ENCODE measurements at regions not wholly inside any gene's neighbourhood (a gene's known extent, or its start where the extent isn't known, plus 50 kb on each side); places are given as distances from the start of the nearest gene placed in this dataset.

- H3K27ac Mint-ChIP-seq = no peak overlapping the region
- ATAC-seq (no peak), DNase-seq (no peak)
- Histone ChIP-seq H3K36me3 (ENCODE audit: control insufficient read depth, insufficient read depth, low read length) (no peaks in the 10 kb centered on the region), H3K27ac (ENCODE audit: low read length) (no peak overlapping the region), H3K27me3 (ENCODE audit: control insufficient read depth, insufficient read depth, low read length) (no peaks in the 10 kb centered on the region), H3K4me3 (ENCODE audit: low read length) (no peak overlapping the region), H3K9me3 (ENCODE audit: control insufficient read depth, insufficient read depth, low read length) (no peaks in the 10 kb centered on the region), H3K4me1 (ENCODE audit: control insufficient read depth, insufficient read depth, low read length) (no peaks in the 10 kb centered on the region)
- H3K4me3 Mint-ChIP-seq = no peak overlapping the region
- H3K27me3 Mint-ChIP-seq (ENCODE audit: low read depth in 2 of 2) = peaks cover 14 to 36% of the 10 kb centered on the region in 2 donors
- H3K9me3 Mint-ChIP-seq = no peaks in the 10 kb centered on the region
- TF ChIP-seq, protein P1, sequence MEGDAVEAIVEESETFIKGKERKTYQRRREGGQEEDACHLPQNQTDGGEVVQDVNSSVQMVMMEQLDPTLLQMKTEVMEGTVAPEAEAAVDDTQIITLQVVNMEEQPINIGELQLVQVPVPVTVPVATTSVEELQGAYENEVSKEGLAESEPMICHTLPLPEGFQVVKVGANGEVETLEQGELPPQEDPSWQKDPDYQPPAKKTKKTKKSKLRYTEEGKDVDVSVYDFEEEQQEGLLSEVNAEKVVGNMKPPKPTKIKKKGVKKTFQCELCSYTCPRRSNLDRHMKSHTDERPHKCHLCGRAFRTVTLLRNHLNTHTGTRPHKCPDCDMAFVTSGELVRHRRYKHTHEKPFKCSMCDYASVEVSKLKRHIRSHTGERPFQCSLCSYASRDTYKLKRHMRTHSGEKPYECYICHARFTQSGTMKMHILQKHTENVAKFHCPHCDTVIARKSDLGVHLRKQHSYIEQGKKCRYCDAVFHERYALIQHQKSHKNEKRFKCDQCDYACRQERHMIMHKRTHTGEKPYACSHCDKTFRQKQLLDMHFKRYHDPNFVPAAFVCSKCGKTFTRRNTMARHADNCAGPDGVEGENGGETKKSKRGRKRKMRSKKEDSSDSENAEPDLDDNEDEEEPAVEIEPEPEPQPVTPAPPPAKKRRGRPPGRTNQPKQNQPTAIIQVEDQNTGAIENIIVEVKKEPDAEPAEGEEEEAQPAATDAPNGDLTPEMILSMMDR (IDR thresholded peaks at IDR 0.05) = no peak
- 92% methylated on average over 13 of the region's 13 CpGs for WGBS (ENCODE audit: insufficient coverage)
- intact Hi-C loops (cut with micrococcal nuclease) = no loop called here
- H3K36me3 Mint-ChIP-seq = no peaks in the 10 kb centered on the region
- H3K4me1 Mint-ChIP-seq = no peaks in the 10 kb centered on the region
Observed at GRCh38 chr2:239778861-239779558, 246.1 kb downstream of the NDUFA10 start.

DNA sequence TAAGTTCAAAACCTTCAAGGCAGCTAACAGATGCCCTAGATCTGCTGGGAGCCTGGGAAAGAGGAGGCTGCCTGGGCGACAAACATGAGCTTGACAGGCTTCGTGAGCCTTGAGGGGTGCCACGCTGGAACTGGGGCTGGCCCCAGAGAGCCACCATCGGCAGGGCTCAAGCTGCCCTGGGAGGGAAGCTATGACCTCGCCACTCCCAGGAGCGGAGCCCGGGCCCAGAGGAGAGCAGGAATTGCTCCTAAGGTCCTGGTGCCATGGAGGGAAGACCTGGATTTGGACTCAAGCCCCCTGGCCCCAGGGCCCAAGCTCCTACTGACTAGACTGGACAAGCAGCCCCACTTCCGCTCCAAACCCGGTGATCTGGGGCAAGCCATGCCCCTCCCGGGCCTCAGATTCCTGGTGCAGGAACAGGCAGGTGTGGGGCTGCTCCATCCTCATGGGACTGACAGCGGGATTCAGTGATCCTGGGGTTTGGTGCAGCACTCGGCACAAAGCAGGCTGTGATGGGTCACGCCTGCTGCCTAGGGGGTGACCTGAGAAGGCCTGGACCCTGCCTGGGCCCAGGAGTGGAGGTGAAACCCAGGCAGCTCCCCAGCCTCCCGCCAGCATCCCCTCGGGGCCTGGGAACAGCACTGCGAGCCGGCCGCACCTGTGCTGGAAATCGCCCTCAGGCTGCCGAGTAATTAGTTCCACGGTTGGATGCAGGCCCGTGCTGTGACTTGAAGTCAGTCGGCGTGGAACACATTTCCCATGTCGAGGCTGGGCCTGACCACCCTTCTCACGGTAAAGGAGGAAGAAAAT, 246.9 kb downstream of the NDUFA10 start:
- WGBS (ENCODE audit: insufficient coverage) = 92% methylated on average over 26 of the region's 26 CpGs
- TF ChIP-seq, protein P1 (IDR thresholded peaks at IDR 0.05) = no peak
- H3K9me3 ChIP-seq (ENCODE audit: control insufficient read depth, insufficient read depth, low read length) = no peaks in the 10 kb centered on the region
- Mint-ChIP-seq H3K9me3 (no peaks in the 10 kb centered on the region), H3K27ac (no peak overlapping the region), H3K36me3 (no peaks in the 10 kb centered on the region), H3K4me3 (no peak overlapping the region), H3K27me3 (ENCODE audit: low read depth in 2 of 2) (peaks cover 9 to 32% of the 10 kb centered on the region in 2 donors), H3K4me1 (no peaks in the 10 kb centered on the region)
- H3K27me3 ChIP-seq (ENCODE audit: control insufficient read depth, insufficient read depth, low read length) = no peaks in the 10 kb centered on the region
- H3K27ac ChIP-seq (ENCODE audit: low read length) = no peak overlapping the region
- no peaks in the 10 kb centered on the region for H3K4me1 ChIP-seq (ENCODE audit: control insufficient read depth, insufficient read depth, low read length)
- no peak for DNase-seq
- no peaks in the 10 kb centered on the region for H3K36me3 ChIP-seq (ENCODE audit: control insufficient read depth, insufficient read depth, low read length)
- no peak for ATAC-seq
- no peak overlapping the region for H3K4me3 ChIP-seq (ENCODE audit: low read length)
- intact Hi-C loops (cut with micrococcal nuclease) = no loop called here

DNA sequence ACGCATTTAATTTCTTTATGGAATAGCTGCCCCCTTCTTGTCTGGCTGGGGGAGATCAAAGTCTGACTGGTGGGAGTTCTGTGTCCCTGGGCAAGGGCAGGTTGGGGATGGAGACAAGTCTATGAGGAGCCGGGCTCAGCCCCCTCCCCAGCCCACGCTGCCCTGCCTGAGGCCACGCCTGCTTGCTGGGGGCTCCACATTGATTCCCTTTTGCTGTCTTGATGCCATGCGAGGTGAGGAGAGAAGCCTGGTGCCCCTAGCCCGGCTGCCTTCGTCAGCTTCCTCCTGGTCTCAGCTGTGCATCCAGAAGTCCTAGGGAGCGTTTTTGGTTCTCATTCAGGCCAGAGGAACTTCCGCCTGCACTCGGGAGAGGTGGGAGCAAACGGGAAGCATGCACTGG, 247.9 kb downstream of the NDUFA10 start:
- Histone ChIP-seq H3K36me3 (ENCODE audit: control insufficient read depth, insufficient read depth, low read length) (no peaks in the 10 kb centered on the region), H3K4me1 (ENCODE audit: control insufficient read depth, insufficient read depth, low read length) (no peaks in the 10 kb centered on the region), H3K27ac (ENCODE audit: low read length) (no peak overlapping the region), H3K27me3 (ENCODE audit: control insufficient read depth, insufficient read depth, low read length) (no peaks in the 10 kb centered on the region), H3K4me3 (ENCODE audit: low read length) (no peak overlapping the region), H3K9me3 (ENCODE audit: control insufficient read depth, insufficient read depth, low read length) (no peaks in the 10 kb centered on the region)
- DNase-seq (no peak), ATAC-seq (no peak)
- 89% methylated on average over 11 of the region's 11 CpGs for WGBS (ENCODE audit: insufficient coverage)
- no peak overlapping the region for H3K4me3 Mint-ChIP-seq
- no peak overlapping the region for H3K27ac Mint-ChIP-seq
- no peaks in the 10 kb centered on the region for H3K4me1 Mint-ChIP-seq
- H3K36me3 Mint-ChIP-seq = no peaks in the 10 kb centered on the region
- H3K27me3 Mint-ChIP-seq (ENCODE audit: low read depth in 2 of 2) = peaks cover 7 to 30% of the 10 kb centered on the region in 2 donors
- TF ChIP-seq, protein P1 (IDR thresholded peaks at IDR 0.05) = no peak
- no peaks in the 10 kb centered on the region for H3K9me3 Mint-ChIP-seq
- intact Hi-C loops (cut with micrococcal nuclease) = no loop called here
